Stimulated activated effector memory CD8-positive, alpha-beta T cell treated with anti-CD3 and anti-CD28 coated beads, Interleukin-12 subunit alpha, Interleukin-12 subunit beta, amount 100 ng/mL, for 72 hours (primary cell): ENCODE measurements at regions not wholly inside any gene's neighbourhood (a gene's known extent, or its start where the extent isn't known, plus 50 kb on each side); places are given as distances from the start of the nearest gene placed in this dataset.

ENCODE experiments used
- ATAC-seq: fragments of 150-1000 bp; cut with Tn5 transposase; 2 replicates; pipeline ENCODE4 v1.10.0; 2021
- DNase-seq, 2 donors: peaks; one replicate each; pipeline ENCODE4 v3.0.0; 2021 to 2022; ENCODE audit warnings: low spot score in 2 of 2
- H3K27ac Mint-ChIP-seq: one replicate; pipeline ENCODE4 v1.8.0; 2022; ENCODE audit warnings: mild to moderate bottlenecking, mixed read lengths
- H3K36me3 Mint-ChIP-seq: one replicate; pipeline ENCODE4 v1.8.0; 2022; ENCODE audit warnings: mild to moderate bottlenecking, mixed read lengths
- H3K4me1 Mint-ChIP-seq: one replicate; pipeline ENCODE4 v1.8.0; 2022; ENCODE audit warnings: mixed read lengths
- H3K4me3 Mint-ChIP-seq: one replicate; pipeline ENCODE4 v1.8.0; 2022; ENCODE audit warnings: mild to moderate bottlenecking, mixed read lengths
- H3K9me3 Mint-ChIP-seq: one replicate; pipeline ENCODE4 v1.8.0; 2022; ENCODE audit warnings: mixed read lengths

- no peak for DNase-seq
- Mint-ChIP-seq H3K9me3 (no peaks in the 10 kb centered on the region), H3K4me3 (no peak overlapping the region), H3K36me3 (no peaks in the 10 kb centered on the region), H3K27ac (no peak overlapping the region), H3K4me1 (no peaks in the 10 kb centered on the region)
- ATAC-seq: no peak
These were observed 114.6 kb downstream of the C5orf15 start for GRCh38 chr5:133853646-133854365.

- ATAC-seq (no peak), DNase-seq (no peak)
- Mint-ChIP-seq H3K4me1 (peaks cover 6% of the 10 kb centered on the region), H3K9me3 (no peaks in the 10 kb centered on the region), H3K4me3 (no peak overlapping the region), H3K27ac (no peak overlapping the region), H3K36me3 (no peaks in the 10 kb centered on the region)
These were observed 116.9 kb downstream of the C5orf15 start for GRCh38 chr5:133851521-133851920.

- no peak for ATAC-seq
- Mint-ChIP-seq H3K27ac (no peak overlapping the region), H3K4me1 (peaks cover 6% of the 10 kb centered on the region), H3K9me3 (no peaks in the 10 kb centered on the region), H3K36me3 (no peaks in the 10 kb centered on the region), H3K4me3 (no peak overlapping the region)
- no peak for DNase-seq
These were observed 117.6 kb downstream of the C5orf15 start for GRCh38 chr5:133850811-133851210.

- no peak overlapping the region for H3K4me3 Mint-ChIP-seq
- DNase-seq: no peak
- no peaks in the 10 kb centered on the region for H3K9me3 Mint-ChIP-seq
- H3K4me1 Mint-ChIP-seq: peaks cover 6% of the 10 kb centered on the region
- ATAC-seq: no peak
- no peaks in the 10 kb centered on the region for H3K36me3 Mint-ChIP-seq
- H3K27ac Mint-ChIP-seq: no peak overlapping the region
These were observed 119.3 kb downstream of the C5orf15 start for GRCh38 chr5:133849116-133849515.

- ATAC-seq (peak; percentile 27), DNase-seq (no peak)
- H3K4me3 Mint-ChIP-seq: no peak overlapping the region
- peaks cover 6% of the 10 kb centered on the region for H3K4me1 Mint-ChIP-seq
- no peak overlapping the region for H3K27ac Mint-ChIP-seq
- H3K9me3 Mint-ChIP-seq: no peaks in the 10 kb centered on the region
- no peaks in the 10 kb centered on the region for H3K36me3 Mint-ChIP-seq
These were observed 120.0 kb downstream of the C5orf15 start for GRCh38 chr5:133848341-133848811.

- no peak overlapping the region for H3K4me3 Mint-ChIP-seq
- no peaks in the 10 kb centered on the region for H3K9me3 Mint-ChIP-seq
- H3K36me3 Mint-ChIP-seq: no peaks in the 10 kb centered on the region
- ATAC-seq: no peak
- no peak overlapping the region for H3K27ac Mint-ChIP-seq
- no peak for DNase-seq
- H3K4me1 Mint-ChIP-seq: peaks cover 6% of the 10 kb centered on the region
These were observed 120.5 kb downstream of the C5orf15 start for GRCh38 chr5:133847886-133848285.

- ATAC-seq: no peak
- Mint-ChIP-seq H3K9me3 (no peaks in the 10 kb centered on the region), H3K36me3 (no peaks in the 10 kb centered on the region), H3K27ac (no peak overlapping the region), H3K4me3 (no peak overlapping the region), H3K4me1 (peaks cover 6% of the 10 kb centered on the region)
- DNase-seq: no peak
These were observed 121.1 kb downstream of the C5orf15 start for GRCh38 chr5:133847301-133847700.

GRCh38 chr5:133846478-133847226, 121.8 kb downstream of the C5orf15 start:
- no peak overlapping the region for H3K27ac Mint-ChIP-seq

GRCh38 chr5:133845271-133845670, 123.2 kb downstream of the C5orf15 start:
- Mint-ChIP-seq H3K27ac (no peak overlapping the region), H3K4me1 (peaks cover 6% of the 10 kb centered on the region), H3K4me3 (no peak overlapping the region), H3K9me3 (no peaks in the 10 kb centered on the region), H3K36me3 (no peaks in the 10 kb centered on the region)
- DNase-seq (no peak), ATAC-seq (no peak)

More at GRCh38 chr5:133846478-133847226, 121.8 kb downstream of the C5orf15 start:
- DNase-seq (no peak), ATAC-seq (no peak)
- Mint-ChIP-seq H3K9me3 (no peaks in the 10 kb centered on the region), H3K4me1 (peaks cover 6% of the 10 kb centered on the region), H3K4me3 (no peak overlapping the region), H3K36me3 (no peaks in the 10 kb centered on the region)

- Mint-ChIP-seq H3K4me3 (no peak overlapping the region), H3K9me3 (no peaks in the 10 kb centered on the region), H3K36me3 (no peaks in the 10 kb centered on the region), H3K4me1 (peaks cover 6% of the 10 kb centered on the region), H3K27ac (no peak overlapping the region)
- no peak for DNase-seq
- no peak for ATAC-seq
These were observed 123.6 kb downstream of the C5orf15 start for GRCh38 chr5:133844836-133845235.

- DNase-seq (no peak), ATAC-seq (no peak)
- Mint-ChIP-seq H3K4me1 (peaks cover 6% of the 10 kb centered on the region), H3K36me3 (no peaks in the 10 kb centered on the region), H3K4me3 (no peak overlapping the region), H3K27ac (no peak overlapping the region), H3K9me3 (no peaks in the 10 kb centered on the region)
These were observed 124.5 kb downstream of the C5orf15 start for GRCh38 chr5:133843911-133844310.

- no peak for ATAC-seq
- H3K9me3 Mint-ChIP-seq: no peaks in the 10 kb centered on the region
- no peaks in the 10 kb centered on the region for H3K36me3 Mint-ChIP-seq
- no peak for DNase-seq
- H3K4me3 Mint-ChIP-seq: no peak overlapping the region
- no peak overlapping the region for H3K27ac Mint-ChIP-seq
- H3K4me1 Mint-ChIP-seq: peaks cover 1% of the 10 kb centered on the region
These were observed 125.4 kb downstream of the C5orf15 start for GRCh38 chr5:133842846-133843611.

GRCh38 chr5:133841831-133842750, 126.3 kb downstream of the C5orf15 start:
- DNase-seq: no peak
- ATAC-seq: no peak
- Mint-ChIP-seq H3K27ac (no peak overlapping the region), H3K9me3 (no peaks in the 10 kb centered on the region), H3K36me3 (no peaks in the 10 kb centered on the region), H3K4me3 (no peak overlapping the region), H3K4me1 (no peaks in the 10 kb centered on the region)

- H3K4me3 Mint-ChIP-seq: no peak overlapping the region
- no peaks in the 10 kb centered on the region for H3K36me3 Mint-ChIP-seq
- DNase-seq (no peak), ATAC-seq (no peak)
- no peak overlapping the region for H3K27ac Mint-ChIP-seq
- no peaks in the 10 kb centered on the region for H3K4me1 Mint-ChIP-seq
- H3K9me3 Mint-ChIP-seq: peaks cover 2% of the 10 kb centered on the region
These were observed 128.3 kb downstream of the C5orf15 start for GRCh38 chr5:133840168-133840567.

GRCh38 chr5:133839721-133840120, 128.7 kb downstream of the C5orf15 start:
- Mint-ChIP-seq H3K9me3 (peaks cover 2% of the 10 kb centered on the region), H3K27ac (no peak overlapping the region), H3K4me3 (no peak overlapping the region), H3K4me1 (no peaks in the 10 kb centered on the region), H3K36me3 (no peaks in the 10 kb centered on the region)
- DNase-seq (no peak), ATAC-seq (no peak)
